Esophagus muscularis mucosa (tissue), 4 donors: ENCODE measurements at regions not wholly inside any gene's neighbourhood (a gene's known extent, or its start where the extent isn't known, plus 50 kb on each side); places are given as distances from the start of the nearest gene placed in this dataset.

Experiments
- DNase-seq: peaks from one replicate; pipeline ENCODE4 v3.0.0-alpha.2; 2017; ENCODE audit errors: extremely low spot score
- H3K27ac ChIP-seq, 4 donors: fragments of 200-600 bp; sonication (generic); replicated peaks in 1 of 4; 1 replicate in 3 of 4; 2 replicates in 1 of 4; pipeline ENCODE4 v1.5.1; 2016 to 2019; ENCODE audit warnings: mild to moderate bottlenecking in 1 of 4
- H3K27me3 ChIP-seq, 4 donors: fragments of 200-600 bp; sonication (generic); one replicate each; pipeline versions ENCODE4 v1.5.1 to v1.6.0; 2016 to 2019
- H3K36me3 ChIP-seq, 4 donors: fragments of 200-600 bp; sonication (generic); one replicate each; pipeline ENCODE4 v1.5.1; 2016 to 2019
- H3K4me1 ChIP-seq, 4 donors: fragments of 200-600 bp; sonication (generic); one replicate each; pipeline ENCODE4 v1.5.1; 2016 to 2019
- H3K4me3 ChIP-seq, 4 donors: fragments of 200-600 bp; sonication (generic); 1 replicate in 2 of 4; 2 replicates in 2 of 4; pipeline ENCODE4 v1.5.1; 2016 to 2019; ENCODE audit warnings: mild to moderate bottlenecking in 4 of 4, moderate library complexity in 1 of 4
- H3K9me3 ChIP-seq, 4 donors: fragments of 200-600 bp; sonication (generic); 1 replicate in 3 of 4; 2 replicates in 1 of 4; pipeline ENCODE4 v1.5.1; 2016 to 2019
- CTCF ChIP-seq, 3 experiments: fragments of 200-600 bp in 2 of 3; fragments of 450-650 bp in 1 of 3; sonication (generic) in 2 of 3; IDR thresholded peaks; one replicate each; pipeline ENCODE4 v1.5.1; 2017 to 2019; ENCODE audit warnings: antibody characterized with exemption in 3 of 3, mild to moderate bottlenecking in 2 of 3, moderate library complexity in 1 of 3
- EP300 ChIP-seq: sonication (generic); formaldehyde crosslinking; IDR thresholded peaks from one replicate; pipeline ENCODE4 v1.6.1; 2017; ENCODE audit warnings: antibody characterized with exemption
- POLR2A ChIP-seq: fragments of 450-650 bp; IDR thresholded peaks from one replicate; pipeline ENCODE4 v1.6.1; 2017; ENCODE audit warnings: antibody characterized with exemption, moderate library complexity, mild to moderate bottlenecking, low read depth
- POLR2AphosphoS5 ChIP-seq, 2 donors: sonication (generic); formaldehyde crosslinking; IDR thresholded peaks; one replicate each; pipeline ENCODE4 v1.6.1; 2017; ENCODE audit warnings: antibody characterized with exemption in 2 of 2
- WGBS: methylation state at CpG from one replicate; pipeline ENCODE4 v1.1.5; 2018; 5-methylcytosine and 5-hydroxymethylcytosine counted together
- intact Hi-C: fragments of 100-400 bp; cut with DNase I; formaldehyde crosslinking; loops from one replicate; pipeline ENCODE4 v1.15.1; 2023

GRCh38 chr11:112334381-112334780 lies 73.7 kb upstream of the PLET1 start:
- H3K27me3 ChIP-seq, result no peaks in the 10 kb centered on the region
- H3K4me3 ChIP-seq, result no peak overlapping the region
- H3K36me3 ChIP-seq, result no peaks in the 10 kb centered on the region
- DNase-seq, result no peak
- no peaks in the 10 kb centered on the region for H3K9me3 ChIP-seq
- H3K27ac ChIP-seq, result no peak overlapping the region
- no peak for TF ChIP-seq POLR2A
- TF ChIP-seq POLR2AphosphoS5 (IDR thresholded peaks at IDR 0.05), result no peak
- no peak for TF ChIP-seq EP300
- no peak for TF ChIP-seq CTCF (IDR thresholded peaks at IDR 0.05)
- H3K4me1 ChIP-seq, result no peaks in the 10 kb centered on the region
- WGBS, result 75% methylated on average over 4 of the region's 4 CpGs
- intact Hi-C loops, result no loop called here

GRCh38 chr11:112336356-112336886 lies 75.8 kb upstream of the PLET1 start:
- TF ChIP-seq EP300 (no peak), CTCF (IDR thresholded peaks at IDR 0.05) (no peak), POLR2A (no peak), POLR2AphosphoS5 (IDR thresholded peaks at IDR 0.05) (no peak)
- H3K9me3 ChIP-seq, result no peaks in the 10 kb centered on the region
- DNase-seq, result no peak
- 83% methylated on average over 5 of the region's 5 CpGs for WGBS
- H3K4me1 ChIP-seq, result no peaks in the 10 kb centered on the region
- no peak overlapping the region for H3K27ac ChIP-seq
- no peak overlapping the region for H3K4me3 ChIP-seq
- intact Hi-C loops, result no loop called here
- no peaks in the 10 kb centered on the region for H3K36me3 ChIP-seq
- no peaks in the 10 kb centered on the region for H3K27me3 ChIP-seq

DNA sequence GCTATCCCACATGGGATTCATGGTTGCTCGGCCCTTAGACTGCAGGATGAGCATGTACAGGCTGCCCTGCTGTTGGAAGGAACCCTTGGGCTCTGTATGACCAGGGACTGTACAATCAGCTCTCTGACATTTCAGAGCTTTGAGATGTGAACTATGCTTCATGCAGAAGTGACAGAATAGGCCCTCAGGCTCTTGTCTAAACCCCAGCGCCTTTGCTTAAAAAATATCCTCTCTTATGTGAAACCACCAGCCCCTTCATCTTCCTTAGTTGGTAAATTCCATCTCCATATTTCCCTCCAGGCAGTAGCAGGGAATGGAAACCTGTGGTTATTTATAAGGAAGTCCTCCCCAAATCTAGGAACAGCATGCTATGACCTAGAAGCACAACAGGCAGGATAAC lies 78.9 kb upstream of the PLET1 start:
- intact Hi-C loops, result no loop called here
- Histone ChIP-seq H3K9me3 (no peaks in the 10 kb centered on the region), H3K36me3 (no peaks in the 10 kb centered on the region), H3K27me3 (no peaks in the 10 kb centered on the region), H3K27ac (no peak overlapping the region), H3K4me3 (no peak overlapping the region), H3K4me1 (peaks cover 0 to 12% (median 7%) of the 10 kb centered on the region in 4 donors)
- TF ChIP-seq POLR2AphosphoS5 (IDR thresholded peaks at IDR 0.05), result no peak
- no peak for TF ChIP-seq POLR2A
- TF ChIP-seq CTCF (IDR thresholded peaks at IDR 0.05), result no peak
- no peak for TF ChIP-seq EP300
- DNase-seq, result no peak
- 85% methylated on average over 2 of the region's 2 CpGs for WGBS

DNA sequence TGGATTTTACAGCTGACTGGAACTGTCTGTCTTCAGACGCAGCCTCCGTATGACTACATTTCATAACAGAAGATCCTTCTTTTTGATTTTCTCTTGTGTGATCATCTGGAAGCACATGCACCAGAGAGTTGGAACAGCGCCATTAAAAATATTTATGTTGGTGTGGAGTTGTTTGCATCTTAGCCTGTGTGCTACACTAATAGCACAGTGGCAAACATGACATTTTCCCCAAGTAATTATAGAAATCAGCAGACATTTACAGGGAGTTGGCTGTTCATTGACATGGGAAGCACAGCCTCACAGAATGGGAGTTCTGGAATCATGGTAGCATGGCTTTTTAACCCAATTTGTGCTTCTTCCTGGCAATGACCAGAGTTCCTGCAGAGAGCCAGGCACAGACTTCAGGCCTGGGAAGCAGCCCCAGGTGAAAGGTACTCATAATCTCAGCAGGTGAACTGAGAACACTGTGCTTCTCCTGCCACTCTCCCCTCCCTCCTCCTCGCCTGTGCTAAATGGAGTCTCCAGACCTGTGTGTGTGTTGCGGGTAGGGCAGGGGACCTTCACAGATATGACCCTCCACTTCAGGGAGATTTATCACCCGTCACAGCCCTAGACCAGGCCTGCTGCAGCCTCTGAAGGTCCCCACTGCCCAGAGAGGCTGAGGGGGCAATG lies 82.8 kb upstream of the PLET1 start:
- intact Hi-C loops, result no loop called here
- TF ChIP-seq POLR2A, result no peak
- no peak for TF ChIP-seq POLR2AphosphoS5 (IDR thresholded peaks at IDR 0.05)
- TF ChIP-seq EP300, result no peak
- no peak for TF ChIP-seq CTCF (IDR thresholded peaks at IDR 0.05)

DNA sequence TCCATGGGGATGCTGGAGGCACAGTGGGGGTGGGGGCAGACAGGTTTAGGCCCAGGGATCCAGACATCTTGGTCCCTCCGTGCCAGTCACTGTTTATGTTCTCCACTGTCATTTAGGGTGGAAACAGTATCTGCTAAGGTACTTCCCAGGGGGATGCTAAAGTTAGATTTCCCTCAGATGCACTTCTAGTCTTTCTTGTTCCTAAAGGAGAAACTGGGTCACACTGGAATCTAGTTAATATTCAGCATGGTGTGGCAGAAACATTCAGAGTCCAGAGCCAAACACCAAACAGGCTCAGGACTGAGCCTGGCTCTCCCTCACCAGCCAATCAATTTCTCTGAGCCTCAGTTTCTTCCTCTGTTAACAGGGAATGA lies 83.4 kb upstream of the PLET1 start:
- WGBS, result 83% methylated on average over 1 of the region's 1 CpG

More for the DNA sequence above, 82.8 kb upstream of the PLET1 start:
- no peak for DNase-seq
- Histone ChIP-seq H3K27me3 (no peaks in the 10 kb centered on the region), H3K4me1 (peaks cover 0 to 12% (median 7%) of the 10 kb centered on the region in 4 donors), H3K9me3 (no peaks in the 10 kb centered on the region), H3K36me3 (no peaks in the 10 kb centered on the region), H3K4me3 (no peak overlapping the region), H3K27ac (no peak overlapping the region)
- 78% methylated on average over 6 of the region's 6 CpGs for WGBS

More for the DNA sequence above, 83.4 kb upstream of the PLET1 start:
- no peak overlapping the region for H3K4me3 ChIP-seq
- H3K27ac ChIP-seq, result no peak overlapping the region
- H3K36me3 ChIP-seq, result no peaks in the 10 kb centered on the region
- TF ChIP-seq CTCF (IDR thresholded peaks at IDR 0.05) (no peak), EP300 (no peak), POLR2A (no peak), POLR2AphosphoS5 (IDR thresholded peaks at IDR 0.05) (no peak)
- intact Hi-C loops, result no loop called here
- no peaks in the 10 kb centered on the region for H3K27me3 ChIP-seq
- peaks cover 0 to 12% (median 7%) of the 10 kb centered on the region in 4 donors for H3K4me1 ChIP-seq
- H3K9me3 ChIP-seq, result no peaks in the 10 kb centered on the region
- no peak for DNase-seq
